Adrenal gland (tissue), 9 donors: ENCODE measurements at regions not wholly inside any gene's neighbourhood (a gene's known extent, or its start where the extent isn't known, plus 50 kb on each side); places are given as distances from the start of the nearest gene placed in this dataset.

Experiments
- DNase-seq, 7 donors: peaks; one replicate each; pipeline ENCODE4 v3.0.0-alpha.2; 2019 to 2020
- H3K27ac ChIP-seq, 5 donors: fragments of 200-600 bp; sonication (generic) in 4 of 5; 1 replicate in 3 of 5; 2 replicates in 2 of 5; pipeline versions ENCODE4 v1.5.1 to v1.8.0; 2016 to 2020; ENCODE audit warnings: mild to moderate bottlenecking in 1 of 5
- H3K27me3 ChIP-seq: fragments of 200-600 bp; 2 replicates; pipeline ENCODE4 v1.8.0; 2021
- H3K36me3 ChIP-seq, 2 donors: fragments of 200-600 bp; replicated peaks in 1 of 2; 1 replicate in 1 of 2; 2 replicates in 1 of 2; pipeline versions ENCODE4 v1.5.1 to v1.8.0; 2018 to 2022
- H3K4me1 ChIP-seq, 2 donors: fragments of 200-600 bp; replicated peaks in 1 of 2; 1 replicate in 1 of 2; 2 replicates in 1 of 2; pipeline versions ENCODE4 v1.5.1 to v1.8.0; 2018 to 2021
- H3K4me3 ChIP-seq, 4 donors: fragments of 200-600 bp; sonication (generic) in 3 of 4; one replicate each; pipeline ENCODE4 v1.5.1; 2016 to 2018
- H3K9me3 ChIP-seq, 3 donors: fragments of 200-600 bp; sonication (generic) in 1 of 3; replicated peaks in 1 of 3; 1 replicate in 2 of 3; 2 replicates in 1 of 3; pipeline versions ENCODE4 v1.5.1 to v1.8.0; 2016 to 2021
- CTCF ChIP-seq, 6 experiments: fragments of 450-650 bp in 4 of 6; fragments of 200-600 bp in 2 of 6; sonication (generic) in 1 of 6; IDR thresholded peaks; 1 replicate in 5 of 6; 2 replicates in 1 of 6; pipeline versions ENCODE4 v1.5.1 to v1.8.0; 2016 to 2021; ENCODE audit warnings: antibody characterized with exemption in 6 of 6, mild to moderate bottlenecking in 2 of 6, moderate library complexity in 1 of 6
- POLR2A ChIP-seq, 2 donors: fragments of 450-650 bp; IDR thresholded peaks; one replicate each; pipeline ENCODE4 v1.6.1; 2017; ENCODE audit warnings: antibody characterized with exemption in 2 of 2, mild to moderate bottlenecking in 2 of 2, moderate library complexity in 1 of 2
- WGBS, 4 donors: extraction: QIAGEN DNeasy Blood & Tissue Kit in 2 of 4; methylation state at CpG; one replicate each; pipeline versions ENCODE4 v1.1.5 to v1.1.7; 2013 to 2017; 5-methylcytosine and 5-hydroxymethylcytosine counted together
- intact Hi-C, 2 donors: fragments of 100-400 bp; cut with DNase I; formaldehyde crosslinking; loops; one replicate each; pipeline versions ENCODE4 v1.14.1 to v1.15.0; 2022 to 2023
- donor health status: healthy with polysubstance abuse.
- donor health status: Bipolar disorder and iron deficiency.
- donor health status: DM: yes; HTN: yes; CAD: no.
- donor health status: DM: no; HTN: no; CAD: no.
- donor health status: DM: no; HTN: no; CAD: no.

GRCh38 chr4:100970414-100970813 lies 376.9 kb downstream of the PPP3CA start:
- H3K27ac ChIP-seq, result no peak overlapping the region
- no peak for DNase-seq
- 95 to 99% (median 96%) methylated on average over 3 of the region's 3 CpGs for WGBS, 4 donors
- H3K9me3 ChIP-seq, result no peaks in the 10 kb centered on the region
- intact Hi-C loops, result no loop called here
- TF ChIP-seq CTCF (IDR thresholded peaks at IDR 0.05) (no peak), POLR2A (IDR thresholded peaks at IDR 0.05) (no peak)
- no peaks in the 10 kb centered on the region for H3K4me1 ChIP-seq
- H3K4me3 ChIP-seq, result no peak overlapping the region
- H3K36me3 ChIP-seq, result no peaks in the 10 kb centered on the region
- no peaks in the 10 kb centered on the region for H3K27me3 ChIP-seq

DNA sequence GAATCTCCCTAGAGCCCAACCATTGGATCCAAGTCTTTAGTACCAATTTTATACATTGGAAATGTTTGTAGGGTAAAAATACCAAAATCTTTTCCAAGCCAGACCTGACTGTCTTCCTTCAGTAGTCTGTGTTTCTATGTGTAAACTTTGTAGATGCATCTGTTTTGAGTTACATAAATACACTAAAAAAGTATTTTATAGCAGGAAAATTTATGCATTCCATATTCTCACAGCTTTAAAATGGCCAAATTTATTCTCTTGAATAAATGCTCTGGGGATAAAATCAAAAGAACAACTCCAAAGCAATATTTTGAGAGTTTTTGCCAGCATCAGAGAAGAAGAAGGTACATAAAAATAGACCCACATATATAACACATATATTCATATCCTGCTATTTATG lies 377.4 kb downstream of the PPP3CA start:
- intact Hi-C loops, result no loop called here
- Histone ChIP-seq H3K9me3 (no peaks in the 10 kb centered on the region), H3K27me3 (no peaks in the 10 kb centered on the region), H3K27ac (no peak overlapping the region), H3K4me3 (no peak overlapping the region), H3K4me1 (no peaks in the 10 kb centered on the region), H3K36me3 (no peaks in the 10 kb centered on the region)
- DNase-seq, result no peak
- TF ChIP-seq CTCF (IDR thresholded peaks at IDR 0.05) (no peak), POLR2A (IDR thresholded peaks at IDR 0.05) (no peak)

DNA sequence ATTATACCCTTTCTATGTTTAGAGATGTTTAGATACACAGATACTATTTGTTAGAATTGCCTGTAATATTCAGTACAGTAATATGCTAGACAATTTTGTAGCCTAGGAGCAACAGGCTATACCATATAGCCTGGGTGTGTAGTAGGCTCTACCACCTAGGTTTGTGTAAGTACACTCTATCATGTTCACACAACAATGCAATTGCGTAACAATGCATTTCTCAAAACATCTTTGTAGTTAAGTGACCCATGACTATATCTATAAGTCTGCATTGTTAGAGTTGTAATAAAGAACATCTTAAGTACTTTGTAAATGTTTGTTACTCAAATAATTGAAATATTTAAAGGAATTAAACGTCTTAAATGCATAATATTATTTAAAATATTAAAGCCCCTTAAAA lies 379.3 kb downstream of the PPP3CA start:
- H3K9me3 ChIP-seq, result no peaks in the 10 kb centered on the region
- intact Hi-C loops, result no loop called here
- WGBS, 4 donors, result 70 to 81% (median 75%) methylated on average over 2 of the region's 2 CpGs
- no peaks in the 10 kb centered on the region for H3K27me3 ChIP-seq
- TF ChIP-seq POLR2A (IDR thresholded peaks at IDR 0.05), result no peak
- no peak for TF ChIP-seq CTCF (IDR thresholded peaks at IDR 0.05)
- H3K4me3 ChIP-seq, result no peak overlapping the region
- no peak overlapping the region for H3K27ac ChIP-seq
- H3K4me1 ChIP-seq, result no peaks in the 10 kb centered on the region
- no peaks in the 10 kb centered on the region for H3K36me3 ChIP-seq
- DNase-seq, result no peak

GRCh38 chr4:100963627-100964026 lies 383.7 kb downstream of the PPP3CA start:
- Histone ChIP-seq H3K27me3 (no peaks in the 10 kb centered on the region), H3K27ac (no peak overlapping the region), H3K4me3 (no peak overlapping the region), H3K9me3 (no peaks in the 10 kb centered on the region), H3K36me3 (no peaks in the 10 kb centered on the region), H3K4me1 (no peaks in the 10 kb centered on the region)
- intact Hi-C loops, result no loop called here
- DNase-seq, result no peak
- WGBS, 4 donors, result 89 to 98% (median 92%) methylated on average over 1 of the region's 1 CpG
- TF ChIP-seq POLR2A (IDR thresholded peaks at IDR 0.05) (no peak), CTCF (IDR thresholded peaks at IDR 0.05) (no peak)
